Hippocampal formation (tissue), 2 donors: ENCODE measurements at regions not wholly inside any gene's neighbourhood (a gene's known extent, or its start where the extent isn't known, plus 50 kb on each side); places are given as distances from the start of the nearest gene placed in this dataset.
"Not testable (repeated sequence)": the region's sequence is repeated elsewhere in the genome, so short reads cannot be mapped to it uniquely, and the experiment has no call there.

Source experiments
- DNase-seq, 2 donors: peaks; one replicate each; lab custom pipeline; 2025; lab: John Stamatoyannopoulos, UW

DNA sequence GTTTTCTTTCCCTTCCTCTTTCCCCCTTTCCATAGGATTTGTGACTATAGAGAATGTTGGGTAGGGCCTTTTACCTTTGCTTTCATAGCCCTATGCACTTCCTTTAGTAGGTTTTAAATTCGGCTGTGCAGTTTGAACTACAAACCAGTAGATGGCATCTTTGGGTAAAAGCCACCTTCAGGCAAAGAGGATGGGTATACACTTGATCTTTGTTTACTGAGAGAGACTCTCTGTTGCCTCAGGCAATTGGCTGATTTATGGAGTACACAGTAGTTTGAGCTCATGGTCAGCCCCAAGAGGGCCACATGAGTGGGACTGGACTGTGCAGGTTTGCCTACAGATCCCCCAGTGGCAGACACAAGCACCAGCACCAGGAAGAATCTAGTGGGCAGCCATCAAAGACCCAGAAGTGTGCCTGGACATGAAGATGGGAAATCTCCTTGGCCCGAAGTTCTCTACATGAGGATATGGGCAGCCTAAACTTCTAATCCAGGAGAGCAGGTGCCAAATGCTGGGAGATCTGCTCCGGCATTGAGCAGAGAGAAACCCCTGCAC lies 1304.3 kb upstream of the DDX18 start:
- peak in 1 of 2 donors; percentile 40 for DNase-seq

DNA sequence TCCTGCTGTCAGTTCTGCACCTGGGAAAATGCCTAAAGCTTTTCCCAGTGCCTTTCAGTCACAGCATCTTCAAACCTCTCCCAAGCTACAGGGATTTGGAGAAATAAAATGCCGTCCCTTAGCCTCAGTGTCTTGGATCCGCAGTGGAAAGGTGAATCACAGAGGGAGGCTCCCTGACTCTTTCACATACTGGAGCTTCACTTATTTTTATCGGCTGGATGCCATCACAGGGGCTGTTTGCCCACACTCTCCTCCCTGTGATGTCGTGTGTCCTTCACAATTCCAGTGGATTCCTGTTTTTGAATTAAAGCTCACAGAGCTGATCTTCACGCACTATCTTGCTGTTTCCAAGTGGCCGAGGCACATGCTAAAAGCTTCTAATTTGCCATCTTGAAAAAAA lies 1303.1 kb upstream of the DDX18 start:
- no peak for DNase-seq

DNA sequence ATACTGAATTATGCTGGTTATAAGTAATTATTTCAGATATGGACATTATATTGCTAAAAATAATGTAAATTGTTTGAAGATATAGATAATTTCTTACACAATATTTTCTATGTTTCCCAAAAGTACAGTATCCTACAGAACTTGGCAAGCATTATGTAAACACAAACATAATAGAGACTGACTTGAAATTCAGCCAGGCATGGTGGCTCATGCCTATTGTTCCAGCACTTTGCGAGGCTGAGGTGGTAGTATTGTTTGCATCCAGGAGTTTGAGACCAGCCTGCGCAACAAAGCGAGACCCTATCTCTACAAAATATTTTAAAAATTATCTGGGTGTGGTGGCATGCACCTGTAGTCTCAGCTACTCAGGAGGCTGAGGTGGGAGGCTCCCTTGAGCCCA lies 1300.5 kb upstream of the DDX18 start:
- DNase-seq: no peak

DNA sequence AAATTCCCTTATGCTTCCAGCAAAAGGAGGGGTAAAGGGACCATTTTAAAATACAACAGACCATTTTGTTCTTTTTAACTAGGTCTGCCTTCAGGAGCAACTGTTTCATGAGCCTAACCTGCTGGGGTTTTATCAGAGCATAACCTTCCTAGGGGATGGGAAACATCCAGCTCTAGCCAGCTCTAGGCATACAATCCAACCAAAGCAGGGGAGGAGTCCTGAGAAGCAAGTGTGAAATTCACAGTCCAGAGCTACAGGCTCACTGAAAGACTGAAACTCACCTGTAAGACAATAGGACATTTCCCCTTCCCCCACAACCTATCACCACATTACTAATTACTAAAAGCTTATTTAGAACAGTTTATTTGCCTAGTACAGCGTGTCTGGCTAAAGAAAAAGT lies 1296.6 kb upstream of the DDX18 start:
- no peak for DNase-seq

DNA sequence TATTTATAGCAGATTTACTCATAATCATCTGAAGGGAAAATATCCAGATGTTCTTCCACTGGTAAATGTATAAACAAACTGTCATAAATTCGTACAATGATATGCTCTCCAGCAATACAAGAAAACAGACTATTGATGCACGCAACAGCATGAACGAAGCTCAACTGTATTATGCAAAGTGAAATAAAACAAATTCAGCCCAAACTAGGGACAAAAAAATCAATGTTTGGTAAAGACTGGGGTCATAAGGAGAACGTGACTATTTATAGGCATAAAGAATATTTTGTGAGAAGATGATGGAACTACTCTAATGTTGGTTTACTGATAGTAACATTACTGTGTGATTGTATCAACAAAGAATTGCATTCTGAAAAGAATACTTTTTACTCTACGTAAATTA lies 1276.7 kb upstream of the DDX18 start:
- DNase-seq: no peak

DNA sequence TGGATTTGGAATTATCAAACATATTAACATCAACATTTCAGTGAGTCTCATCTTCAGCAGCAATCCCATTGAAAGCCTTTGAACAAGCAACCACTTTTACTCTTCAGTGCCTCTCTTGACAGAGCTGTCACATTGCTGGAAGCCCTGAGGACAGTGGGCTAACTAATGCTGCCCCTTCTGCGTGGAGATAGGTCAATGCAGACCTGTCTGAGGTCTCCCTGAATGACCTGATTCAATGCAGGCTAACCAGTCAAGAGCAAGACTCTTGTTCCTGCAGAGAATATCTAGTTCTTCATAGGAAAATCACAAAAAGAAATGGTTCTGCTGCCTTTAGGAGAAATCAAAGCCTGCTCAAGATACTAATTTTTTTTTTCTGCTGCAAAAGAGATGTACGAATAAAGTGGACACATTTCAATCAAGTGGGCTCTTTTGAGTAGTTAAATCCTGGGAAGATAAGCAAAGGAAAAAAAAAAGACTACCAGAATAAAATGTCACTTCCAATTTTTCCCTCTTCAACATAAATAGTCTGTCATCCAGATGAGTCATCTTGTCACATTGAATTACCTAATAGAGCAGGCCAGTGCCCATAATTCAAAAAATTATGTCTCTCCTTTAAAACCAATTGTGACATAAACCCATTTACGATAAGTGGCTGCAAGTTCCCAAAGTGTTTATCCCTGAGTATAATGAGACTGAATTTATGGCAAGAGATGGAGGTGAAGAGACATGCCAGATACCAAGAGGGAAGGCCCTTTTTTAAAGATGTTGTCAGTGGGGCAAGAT lies 1269.0 kb upstream of the DDX18 start:
- no peak for DNase-seq

DNA sequence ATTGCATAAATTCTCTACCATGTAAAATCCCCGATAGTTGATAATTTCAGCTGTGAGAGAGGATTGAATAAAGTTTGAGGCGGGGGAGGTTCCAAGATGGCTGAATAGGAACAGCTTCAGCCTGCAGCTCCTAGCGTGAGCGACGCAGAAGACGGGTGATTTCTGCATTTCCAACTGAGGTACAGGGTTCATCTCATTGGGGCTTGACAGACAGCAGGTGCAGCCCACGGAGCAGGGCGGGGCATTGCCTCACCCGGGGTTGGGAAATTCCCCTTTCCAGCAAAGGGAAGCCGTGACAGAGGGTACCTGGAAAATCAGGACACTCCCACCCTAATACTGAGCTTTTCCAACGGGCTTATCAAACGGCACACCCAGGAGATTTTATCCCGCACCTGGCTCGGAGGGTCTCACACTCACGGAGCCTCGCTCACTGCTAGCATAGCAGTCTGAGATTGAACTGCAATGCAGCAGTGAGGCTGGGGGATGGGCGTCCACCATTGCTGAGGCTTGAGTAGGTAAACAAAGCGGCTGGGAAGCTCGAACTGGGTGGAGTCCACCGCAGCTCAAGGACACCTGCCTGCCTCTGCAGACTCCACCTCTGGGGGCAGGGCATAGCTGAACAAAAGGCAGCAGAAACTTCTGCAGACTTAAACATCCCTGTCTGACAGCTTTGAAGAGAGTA lies 1261.6 kb upstream of the DDX18 start:
- not testable (repeated sequence) for DNase-seq

DNA sequence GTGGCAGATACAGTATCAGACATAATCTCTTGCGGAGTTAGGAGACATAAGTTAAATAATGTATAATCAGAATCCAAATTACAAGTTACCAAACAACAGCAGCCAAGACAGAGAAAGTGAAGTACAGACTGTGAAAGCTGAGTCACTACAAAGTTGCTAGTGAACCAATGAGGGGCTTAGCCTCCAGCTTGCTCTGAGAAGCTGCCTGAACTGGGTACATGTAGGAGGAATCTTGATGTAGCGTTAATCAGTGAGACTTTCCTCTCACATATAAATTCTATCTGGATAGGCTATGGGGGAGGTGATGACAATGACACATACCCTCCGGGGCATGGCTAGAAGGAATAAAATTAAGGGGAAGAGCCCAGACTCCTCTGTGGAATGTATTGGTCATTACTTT lies 1234.3 kb upstream of the DDX18 start:
- DNase-seq: no peak

DNA sequence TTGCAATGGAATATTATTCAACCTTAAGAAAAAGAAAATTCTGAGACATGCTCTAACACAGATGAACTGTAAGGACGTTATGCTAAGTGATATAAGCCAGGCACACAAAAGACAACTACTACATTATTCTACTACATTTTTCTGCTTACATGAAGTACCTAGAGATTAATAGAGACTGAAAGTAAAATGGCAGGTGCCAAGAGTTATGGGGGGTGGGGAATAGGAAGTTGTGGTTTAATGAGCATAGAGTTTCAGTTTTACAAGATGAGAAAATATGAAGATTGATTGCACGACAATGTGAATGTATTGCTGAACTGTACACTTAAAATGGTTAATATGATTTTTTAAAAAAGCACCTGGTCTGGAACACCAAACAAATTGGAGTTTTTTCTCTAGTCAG lies 1231.6 kb upstream of the DDX18 start:
- no peak for DNase-seq

DNA sequence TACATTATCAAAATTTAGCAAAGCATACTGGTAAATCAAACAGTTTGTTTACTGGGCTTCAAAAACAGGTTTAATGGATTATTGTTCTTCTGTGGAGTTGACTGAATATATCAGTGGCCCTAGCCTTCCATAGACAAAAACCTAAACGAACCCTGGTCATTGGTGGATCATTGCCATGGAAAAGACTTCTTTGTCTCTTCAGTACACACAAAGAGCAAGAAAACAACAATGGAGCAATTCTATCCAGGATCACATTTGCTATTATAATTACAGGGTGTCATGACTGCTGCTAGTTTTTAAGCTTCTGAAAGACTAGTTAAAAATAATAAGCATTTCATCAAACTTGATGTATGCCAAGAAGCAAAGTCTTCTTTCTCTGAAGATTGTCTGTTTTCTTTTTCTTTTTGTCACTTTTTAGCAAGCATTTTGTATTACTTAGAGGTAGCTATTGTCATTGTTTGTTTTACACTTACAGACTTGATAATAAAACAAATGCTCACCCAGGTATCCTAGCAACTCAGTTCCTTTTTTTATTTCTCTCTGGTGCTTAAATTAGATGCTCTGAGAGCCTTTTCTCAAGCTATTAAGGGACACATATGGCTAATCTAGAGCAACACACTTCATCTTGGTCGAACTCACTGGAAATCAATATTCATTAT lies 1228.7 kb upstream of the DDX18 start:
- DNase-seq: peak in 1 of 2 donors; percentile 73

DNA sequence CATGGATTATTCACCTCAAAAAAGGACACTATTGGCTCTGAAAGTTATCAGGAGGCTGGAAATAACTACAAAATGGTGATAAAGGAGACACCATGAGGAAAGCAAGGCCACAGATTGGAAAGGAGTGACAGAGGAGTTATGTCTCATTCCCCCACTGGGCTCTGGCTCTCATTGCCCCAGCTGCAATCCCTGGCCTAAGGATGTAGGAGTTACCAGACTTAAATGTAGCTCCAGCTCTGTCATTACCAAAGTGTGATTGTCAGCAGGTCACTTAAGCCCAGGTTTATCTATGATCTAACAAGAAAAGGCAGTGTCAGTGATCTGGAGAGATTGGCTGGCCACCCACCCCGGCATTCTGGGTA lies 1228.2 kb upstream of the DDX18 start:
- no peak for DNase-seq
